ENCODE measurements at regions not wholly inside any gene's neighbourhood (a gene's known extent, or its start where the extent isn't known, plus 50 kb on each side); places are given as distances from the start of the nearest gene placed in this dataset.

- TF ChIP-seq CTCF (IDR thresholded peaks at IDR 0.05) (no peak), POLR2AphosphoS5 (IDR thresholded peaks at IDR 0.05) (no peak), POLR2A (IDR thresholded peaks at IDR 0.05; ENCODE audit: low read depth) (no peak)
Observed at GRCh38 chr1:55839626-55840025, 624.5 kb upstream of the USP24 start.
